HepG2 (cell line): ENCODE measurements at regions not wholly inside any gene's neighbourhood (a gene's known extent, or its start where the extent isn't known, plus 50 kb on each side); places are given as distances from the start of the nearest gene placed in this dataset.

Source experiments
- ATAC-seq: fragments of 200-7000 bp; cut with Tn5 transposase; 3 replicates; pipeline ENCODE4 v1.9.1; 2020; ENCODE audit warnings: mild to moderate bottlenecking, moderate library complexity
- BruUV-seq: library from RNA; stranded (reverse); fragments of 400-500 nt; replicated peaks from 2 replicates; lab custom pipeline; 2021; lab: Mats Ljungman, UMichigan
- CTCF ChIA-PET: fragments of 300-600 bp; formaldehyde crosslinking; extraction: SDS; loops from one replicate; lab custom pipeline; 2021; ENCODE audit warnings: low total read pairs, inconsistent platforms, low intra/inter-chr PET ratio; lab: Yijun Ruan, JAX
- POLR2A ChIA-PET: fragments of 350-600 bp; sonication (Branson Sonifier 250); formaldehyde crosslinking; loops from one replicate; lab custom pipeline; 2020; ENCODE audit warnings: antibody characterized with exemption, inconsistent platforms; lab: Yijun Ruan, JAX
- DNase-seq: peaks from one replicate; pipeline ENCODE4 v3.0.0-alpha.2; 2015; ENCODE audit warnings: low spot score
- FAIRE-seq: peaks from 3 replicates; lab custom pipeline; 2011; peaks lifted over from hg19 to GRCh38; lab: Jason Lieb, UNC
- H2AFZ ChIP-seq: one replicate; pipeline ENCODE4 v1.6.1; 2011; ENCODE audit warnings: low read length, inconsistent platforms
- H3K27ac ChIP-seq: fragments of 300-600 bp; 3 replicates; pipeline ENCODE4 v1.8.0; 2011; ENCODE audit warnings: mixed run types, mild to moderate bottlenecking, mixed read lengths, low read length, inconsistent platforms; ENCODE audit not compliant: insufficient read depth; ENCODE audit errors: extremely low read length
- H3K27me3 ChIP-seq, 2 experiments: fragments of 200-600 bp in 1 of 2; 2 replicates in 1 of 2; 3 replicates in 1 of 2; pipeline versions ENCODE4 v1.6.0 to v1.8.0; 2011; ENCODE audit warnings: low read length in 2 of 2, mild to moderate bottlenecking in 2 of 2, moderate library complexity in 2 of 2, inconsistent platforms in 1 of 2; ENCODE audit not compliant: insufficient read depth in 2 of 2, control insufficient read depth in 1 of 2
- H3K36me3 ChIP-seq, 2 experiments: fragments of 200-600 bp in 1 of 2; replicated peaks in 1 of 2; 2 replicates in 1 of 2; 3 replicates in 1 of 2; pipeline versions ENCODE4 v1.5.1 to v1.8.0; 2011; ENCODE audit warnings: low read length in 2 of 2, inconsistent platforms in 1 of 2; ENCODE audit not compliant: insufficient read depth in 2 of 2, control insufficient read depth in 1 of 2
- H3K4me1 ChIP-seq: 2 replicates; pipeline ENCODE4 v1.5.1; 2012; ENCODE audit warnings: low read length, inconsistent platforms; ENCODE audit not compliant: insufficient read depth
- H3K4me2 ChIP-seq: 2 replicates; pipeline ENCODE4 v1.6.0; 2011; ENCODE audit warnings: low read depth, low read length, inconsistent platforms
- H3K4me3 ChIP-seq, 3 experiments: fragments of 200-600 bp in 1 of 3; sonication (generic), shearing (Covaris generic) in 1 of 3; replicated peaks in 1 of 3; 2 replicates each; pipeline ENCODE4 v1.5.1; 2011 to 2016; ENCODE audit warnings: low read length in 3 of 3, inconsistent platforms in 2 of 3, low read depth in 2 of 3, mild to moderate bottlenecking in 2 of 3, control low read depth in 1 of 3, mixed read lengths in 1 of 3; ENCODE audit not compliant: insufficient read depth in 1 of 3
- H3K79me2 ChIP-seq: one replicate; pipeline ENCODE4 v1.6.1; 2011; ENCODE audit warnings: low read length, inconsistent platforms; ENCODE audit not compliant: insufficient read depth
- H3K9ac ChIP-seq: 2 replicates; pipeline ENCODE4 v1.6.0; 2011; ENCODE audit warnings: mild to moderate bottlenecking, low read depth, low read length, inconsistent platforms; ENCODE audit not compliant: insufficient read depth
- H3K9me3 ChIP-seq: 2 replicates; pipeline ENCODE4 v1.5.1; 2012; ENCODE audit warnings: mild to moderate bottlenecking, low read length
- H4K20me1 ChIP-seq: 2 replicates; pipeline ENCODE4 v1.6.0; 2011; ENCODE audit warnings: inconsistent platforms, mild to moderate bottlenecking, low read length, moderate library complexity; ENCODE audit not compliant: insufficient read depth
- MAF1 ChIP-seq: sonication (generic); formaldehyde crosslinking; IDR thresholded peaks from 2 replicates; pipeline ENCODE4 v1.5.0; 2020; ENCODE audit warnings: missing genetic modification reagents, borderline replicate concordance
- NFE2L2 ChIP-seq: fragments of 150-350 bp; IDR thresholded peaks from 2 replicates; pipeline ENCODE4 v1.6.1; 2014; ENCODE audit warnings: low read length
- SRY ChIP-seq: sonication (generic); formaldehyde crosslinking; IDR thresholded peaks from 2 replicates; pipeline ENCODE4 v1.8.0; 2022; ENCODE audit warnings: mild to moderate bottlenecking, missing genetic modification reagents
- ZNF292 ChIP-seq: sonication (generic); formaldehyde crosslinking; IDR thresholded peaks from 2 replicates; pipeline ENCODE4 v1.8.1; 2022; ENCODE audit warnings: mild to moderate bottlenecking, low read depth, missing genetic modification reagents, borderline replicate concordance
- ZNF550 ChIP-seq: sonication (generic); formaldehyde crosslinking; IDR thresholded peaks from 2 replicates; pipeline ENCODE4 v1.4.0; 2020; ENCODE audit warnings: mild to moderate bottlenecking, missing genetic modification reagents, borderline replicate concordance
- ZNF563 ChIP-seq: sonication (generic); formaldehyde crosslinking; IDR thresholded peaks from 2 replicates; pipeline ENCODE4 v1.8.0; 2022; ENCODE audit warnings: mild to moderate bottlenecking, moderate library complexity, missing genetic modification reagents
- WGBS: methylation state at CpG from one replicate; pipeline ENCODE4 v1.1.6; 2017; ENCODE audit warnings: low lambda C conversion rate; 5-methylcytosine and 5-hydroxymethylcytosine counted together
- in situ Hi-C: cut with HindIII; loops from 2 replicates; pipeline ENCODE4 v1.10.0; 2017; ENCODE audit warnings: low pct_unique_long_range_greater_than_20kb; ENCODE audit not compliant: extremely low pct_ligation_motif_present
- intact Hi-C: fragments of 100-400 bp; cut with micrococcal nuclease; formaldehyde crosslinking; loops from one replicate; pipeline ENCODE4 v1.10.0; 2022; ENCODE audit not compliant: unreplicated experiment
- TF ChIP-seq, protein P1 (sequence below): IDR thresholded peaks from 2 replicates; pipeline ENCODE4 v1.6.1; 2016; ENCODE audit warnings: missing biosample characterization, missing genetic modification reagents, low read depth
- TF ChIP-seq, protein P2 (sequence below): sonication (generic); formaldehyde crosslinking; IDR thresholded peaks from 2 replicates; pipeline ENCODE4 v1.9.0; 2022; ENCODE audit warnings: missing genetic modification reagents, mild to moderate bottlenecking, borderline replicate concordance

DNA sequence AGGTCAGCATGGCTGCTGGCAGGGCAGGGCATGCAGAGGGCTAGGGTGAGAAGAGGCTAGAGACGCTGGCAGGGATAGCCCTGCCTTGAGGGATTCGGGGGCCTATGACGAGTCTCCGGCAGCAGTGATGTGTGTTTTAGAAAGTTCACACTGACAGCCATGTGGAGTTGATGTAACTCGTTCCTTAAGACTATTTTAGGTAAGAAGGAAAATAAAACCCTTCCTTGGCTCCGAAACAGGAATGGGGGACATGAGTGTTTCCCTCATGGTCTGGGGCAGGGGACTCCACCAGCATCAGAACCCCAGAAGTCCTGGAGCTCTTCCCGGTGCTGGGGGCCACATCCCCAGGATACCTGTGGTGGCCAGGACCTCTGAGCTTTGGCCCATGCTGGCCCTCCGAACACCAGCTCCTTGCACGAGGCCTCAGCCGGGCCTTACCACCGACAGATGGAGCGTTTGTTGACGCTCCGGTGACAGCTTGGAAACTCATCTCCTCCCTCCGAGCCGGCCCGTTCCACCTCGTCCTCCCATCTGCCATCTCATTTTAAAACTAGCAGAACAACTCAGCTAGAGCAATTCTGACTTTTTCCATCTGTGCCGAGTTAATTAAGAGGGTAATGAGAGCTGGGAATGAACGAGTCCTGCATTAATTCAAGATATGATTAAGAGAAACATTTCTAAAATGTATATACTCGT, 337.7 kb downstream of the CDK5RAP2 start:
- intact Hi-C loops (no loop called here), in situ Hi-C loops (no loop called here)
- FAIRE-seq (no peak), ATAC-seq (no peak), DNase-seq (no peak)
- no peak overlapping the region for H3K27ac ChIP-seq
- 70% methylated on average over 21 of the region's 21 CpGs for WGBS
- no peaks in the 10 kb centered on the region for H3K27me3 ChIP-seq
- H2AFZ ChIP-seq: no peak overlapping the region
- peaks cover 16% of the 10 kb centered on the region for H3K4me1 ChIP-seq
- no peaks in the 10 kb centered on the region for H3K9me3 ChIP-seq
- no peaks in the 10 kb centered on the region for H3K36me3 ChIP-seq
- ChIA-PET CTCF (no interaction called here), POLR2A (no interaction called here)
- no peak overlapping the region for H3K4me2 ChIP-seq
- no peak overlapping the region for H3K9ac ChIP-seq
- H3K79me2 ChIP-seq: no peaks in the 10 kb centered on the region
- no peak for TF ChIP-seq SRY (CRISPR knock-in tag)
- TF ChIP-seq MAF1 (CRISPR knock-in tag): no peak
- TF ChIP-seq, protein P1, sequence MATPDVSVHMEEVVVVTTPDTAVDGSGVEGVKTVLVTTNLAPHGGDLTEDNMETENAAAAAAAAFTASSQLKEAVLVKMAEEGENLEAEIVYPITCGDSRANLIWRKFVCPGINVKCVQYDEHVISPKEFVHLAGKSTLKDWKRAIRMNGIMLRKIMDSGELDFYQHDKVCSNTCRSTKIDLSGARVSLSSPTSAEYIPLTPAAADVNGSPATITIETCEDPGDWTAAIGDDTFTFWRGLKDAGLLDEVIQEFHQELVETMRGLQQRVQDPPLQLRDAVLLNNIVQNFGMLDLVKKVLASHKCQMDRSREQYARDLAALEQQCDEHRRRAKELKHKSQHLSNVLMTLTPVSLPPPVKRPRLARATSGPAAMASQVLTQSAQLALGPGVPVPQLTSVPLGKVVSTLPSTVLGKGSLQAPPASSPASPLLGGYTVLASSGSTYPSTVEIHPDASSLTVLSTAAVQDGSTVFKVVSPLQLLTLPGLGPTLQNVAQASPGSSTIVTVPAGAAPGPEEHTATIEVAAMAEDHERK (CRISPR knock-in tag): no peak
- TF ChIP-seq ZNF563: no peak
- TF ChIP-seq ZNF292 (CRISPR knock-in tag): no peak
- no peak for TF ChIP-seq ZNF550 (CRISPR knock-in tag)
- TF ChIP-seq, protein P2, sequence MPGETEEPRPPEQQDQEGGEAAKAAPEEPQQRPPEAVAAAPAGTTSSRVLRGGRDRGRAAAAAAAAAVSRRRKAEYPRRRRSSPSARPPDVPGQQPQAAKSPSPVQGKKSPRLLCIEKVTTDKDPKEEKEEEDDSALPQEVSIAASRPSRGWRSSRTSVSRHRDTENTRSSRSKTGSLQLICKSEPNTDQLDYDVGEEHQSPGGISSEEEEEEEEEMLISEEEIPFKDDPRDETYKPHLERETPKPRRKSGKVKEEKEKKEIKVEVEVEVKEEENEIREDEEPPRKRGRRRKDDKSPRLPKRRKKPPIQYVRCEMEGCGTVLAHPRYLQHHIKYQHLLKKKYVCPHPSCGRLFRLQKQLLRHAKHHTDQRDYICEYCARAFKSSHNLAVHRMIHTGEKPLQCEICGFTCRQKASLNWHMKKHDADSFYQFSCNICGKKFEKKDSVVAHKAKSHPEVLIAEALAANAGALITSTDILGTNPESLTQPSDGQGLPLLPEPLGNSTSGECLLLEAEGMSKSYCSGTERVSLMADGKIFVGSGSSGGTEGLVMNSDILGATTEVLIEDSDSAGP (CRISPR knock-in tag): no peak
- no peak for TF ChIP-seq NFE2L2
- no peaks in the 10 kb centered on the region for H4K20me1 ChIP-seq
- no TSS peak for BruUV-seq
- H3K4me3 ChIP-seq: no peak overlapping the region
